GM19239 (cell line): ENCODE measurements at regions not wholly inside any gene's neighbourhood (a gene's known extent, or its start where the extent isn't known, plus 50 kb on each side); places are given as distances from the start of the nearest gene placed in this dataset.
"Not testable (repeated sequence)": the region's sequence is repeated elsewhere in the genome, so short reads cannot be mapped to it uniquely, and the experiment has no call there.

Source experiments
- DNase-seq: peaks from one replicate; pipeline ENCODE4 v3.0.0; 2011; ENCODE audit warnings: low spot score; ENCODE audit not compliant: insufficient read length
- FAIRE-seq: peaks from 2 replicates; lab custom pipeline; 2011; peaks lifted over from hg19 to GRCh38; lab: Jason Lieb, UNC

- FAIRE-seq, result no peak
- no peak for DNase-seq
These were observed 264.6 kb upstream of the THUMPD2 start for GRCh38 chr2:40043641-40044040.

- FAIRE-seq (no peak), DNase-seq (no peak)
These were observed 264.1 kb upstream of the THUMPD2 start for GRCh38 chr2:40043191-40043590.

DNA sequence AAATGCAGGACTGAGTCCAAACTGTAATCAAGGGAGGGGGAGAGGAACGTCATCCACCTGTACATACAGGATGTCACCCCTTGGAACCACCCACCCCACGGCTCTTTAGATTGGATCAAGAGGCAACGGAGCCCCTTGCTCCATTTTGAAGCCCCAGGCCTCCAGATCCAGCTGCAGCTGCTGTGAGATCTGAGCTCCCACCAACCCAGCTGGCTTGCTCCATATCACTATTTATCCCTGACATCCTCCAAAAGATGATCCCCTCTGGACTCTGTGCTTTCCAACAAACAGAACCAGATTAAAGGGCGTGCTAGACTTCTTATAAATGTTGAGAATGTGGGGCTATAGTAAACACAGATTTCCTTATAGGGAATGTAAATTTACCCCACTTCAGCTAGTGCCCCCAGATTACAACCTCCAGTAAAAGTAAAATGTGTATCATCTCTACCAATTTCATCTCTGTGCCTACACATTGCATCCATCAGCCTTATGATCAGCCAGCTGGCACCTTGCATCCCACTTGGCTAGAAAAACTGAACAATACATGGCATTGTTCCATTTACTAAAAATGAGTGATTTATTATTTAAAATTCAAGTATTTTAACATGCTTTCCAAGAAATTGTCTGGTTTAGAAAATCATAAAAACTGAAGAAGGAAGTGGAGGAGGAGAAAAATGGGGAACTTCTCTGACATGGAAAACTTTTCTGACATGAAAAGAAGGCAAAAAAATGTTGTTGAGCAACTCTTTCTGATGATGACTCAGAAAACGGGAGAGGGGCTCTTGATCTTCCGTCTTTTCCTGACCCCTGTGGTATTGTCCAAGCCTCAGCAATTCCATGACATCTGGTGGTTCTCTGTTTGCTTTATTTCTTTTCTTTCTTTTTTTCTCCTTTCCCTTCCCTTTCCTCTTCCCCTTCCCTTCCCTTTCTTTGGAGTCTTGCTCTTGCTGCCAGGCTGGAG is 262.6 kb upstream of the THUMPD2 start:
- no peak for DNase-seq

DNA sequence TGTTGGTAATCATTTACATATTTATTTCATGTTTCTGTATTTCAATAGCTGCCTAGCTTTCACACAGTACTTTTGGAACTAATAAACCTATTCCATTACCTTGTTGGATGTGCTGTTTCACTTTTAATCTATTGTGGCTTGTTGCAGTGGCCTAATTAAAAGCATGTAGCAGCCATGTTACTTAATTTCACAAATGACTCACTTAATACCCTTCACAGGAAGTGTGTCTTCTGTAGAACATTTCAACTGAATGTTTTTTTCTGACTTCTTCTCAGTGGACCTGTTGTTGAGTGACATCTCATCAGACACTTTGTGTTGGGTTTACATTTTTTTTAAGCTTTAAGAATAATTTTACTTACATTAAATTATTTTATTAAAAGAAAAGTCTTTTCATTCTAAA is 260.5 kb upstream of the THUMPD2 start:
- FAIRE-seq (no peak), DNase-seq (no peak)

More for the DNA sequence above, 262.6 kb upstream of the THUMPD2 start:
- FAIRE-seq, result no peak

- FAIRE-seq (no peak), DNase-seq (no peak)
These were observed 259.6 kb upstream of the THUMPD2 start for GRCh38 chr2:40038646-40039045.

DNA sequence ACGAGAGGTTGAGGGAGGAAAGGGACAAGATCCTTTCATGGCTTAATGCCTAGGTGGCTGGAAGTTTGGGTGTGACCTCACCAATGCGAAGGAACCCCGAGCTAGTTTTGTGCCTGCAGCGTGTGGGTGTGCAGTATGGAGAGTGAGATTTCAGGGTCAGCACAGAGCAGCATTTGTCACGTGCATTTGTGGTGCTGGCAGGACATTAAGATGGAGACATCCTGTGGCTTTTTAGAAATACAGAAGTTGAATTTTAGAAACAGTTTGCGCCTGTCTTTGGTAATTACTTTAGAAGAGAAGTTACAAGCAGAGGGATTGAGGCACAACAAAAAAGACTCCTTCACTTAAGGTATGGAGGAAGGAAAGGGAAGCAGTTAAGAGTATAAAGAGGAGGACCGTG is 258.2 kb upstream of the THUMPD2 start:
- DNase-seq (no peak), FAIRE-seq (no peak)

DNA sequence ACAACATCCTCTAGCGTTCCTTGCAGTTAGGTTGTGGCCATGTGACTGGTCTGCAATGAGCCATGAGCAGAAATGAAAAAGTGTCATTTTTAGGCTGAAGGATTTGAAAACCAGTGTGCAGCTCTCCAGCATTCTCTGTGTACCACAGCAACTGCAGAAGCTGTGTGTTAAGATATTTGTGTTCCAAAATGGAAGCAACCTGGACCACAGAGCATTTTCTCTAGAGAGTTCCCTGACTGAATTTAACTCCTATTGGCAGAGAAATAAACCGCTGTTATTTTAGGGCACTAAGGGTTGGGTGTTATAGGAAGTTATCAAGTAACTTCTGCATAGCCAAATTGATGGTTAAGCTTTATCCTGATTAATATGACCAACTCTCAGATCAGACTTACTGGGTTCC is 257.2 kb upstream of the THUMPD2 start:
- no peak for FAIRE-seq
- DNase-seq, result no peak

- DNase-seq (no peak), FAIRE-seq (no peak)
These were observed 255.7 kb upstream of the THUMPD2 start for GRCh38 chr2:40034801-40035200.

DNA sequence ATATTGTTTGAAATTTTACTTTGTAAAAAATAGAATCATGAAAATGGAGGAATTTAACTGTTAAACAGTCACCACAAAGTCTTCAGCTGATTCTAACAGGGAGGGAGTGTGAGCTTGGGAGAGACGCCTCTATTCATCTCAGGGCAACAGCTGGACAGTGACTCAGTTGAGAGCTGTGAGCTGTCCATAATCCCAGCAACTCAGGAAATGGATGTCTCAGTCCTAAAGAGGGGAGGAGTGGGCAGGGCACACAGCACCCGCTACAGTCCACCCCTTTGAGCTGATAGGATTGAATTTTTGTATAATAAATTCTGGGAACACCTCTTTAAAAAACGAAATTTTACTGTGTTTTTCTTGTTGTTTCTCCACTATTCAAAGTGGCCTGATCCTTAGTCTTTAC is 255.1 kb upstream of the THUMPD2 start:
- FAIRE-seq, result no peak
- no peak for DNase-seq

- DNase-seq (no peak), FAIRE-seq (no peak)
These were observed 254.7 kb upstream of the THUMPD2 start for GRCh38 chr2:40033781-40034180.

- DNase-seq (no peak), FAIRE-seq (no peak)
These were observed 253.7 kb upstream of the THUMPD2 start for GRCh38 chr2:40032650-40033319.

- no peak for FAIRE-seq
- DNase-seq, result no peak
These were observed 251.5 kb upstream of the THUMPD2 start for GRCh38 chr2:40030456-40030975.

DNA sequence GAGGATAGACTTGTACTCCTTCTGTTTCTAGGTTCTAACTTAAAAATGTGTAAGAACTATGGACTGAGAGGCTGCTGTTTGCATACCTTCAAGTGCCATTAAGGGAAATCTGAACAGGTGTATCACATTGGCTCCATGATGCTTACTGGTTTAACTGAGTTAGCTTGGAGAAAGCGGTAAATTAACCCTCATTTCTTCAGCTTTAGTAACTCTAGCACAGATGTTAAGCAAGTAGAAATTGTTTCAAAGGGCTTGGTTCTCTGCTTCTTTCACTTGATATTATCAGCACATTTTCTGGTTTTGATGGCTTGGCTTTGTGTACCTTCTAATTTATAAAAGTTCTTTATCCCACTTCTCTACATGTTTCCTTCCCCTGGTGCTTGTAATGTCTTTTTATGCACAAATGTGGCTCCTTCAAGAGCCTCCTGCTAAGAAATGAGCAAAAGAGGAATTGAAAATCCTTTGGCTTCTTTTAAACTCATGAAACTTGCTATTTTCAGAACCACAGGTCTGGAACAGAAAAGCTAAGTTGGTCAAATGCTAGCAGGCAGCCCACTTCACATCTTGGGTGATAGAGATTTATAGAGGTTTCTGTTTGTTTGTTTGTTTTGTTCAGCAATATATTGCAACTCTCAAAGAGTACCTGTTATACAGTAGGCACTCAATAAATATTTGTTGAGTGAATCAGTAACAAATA is 249.9 kb upstream of the THUMPD2 start:
- FAIRE-seq, result peak; percentile 8
- no peak for DNase-seq

GRCh38 chr2:40027968-40028367 is 248.9 kb upstream of the THUMPD2 start:
- DNase-seq (no peak), FAIRE-seq (no peak)

- DNase-seq, FAIRE-seq: not testable (repeated sequence)
These were observed 246.2 kb upstream of the THUMPD2 start for GRCh38 chr2:40025276-40025675.

DNA sequence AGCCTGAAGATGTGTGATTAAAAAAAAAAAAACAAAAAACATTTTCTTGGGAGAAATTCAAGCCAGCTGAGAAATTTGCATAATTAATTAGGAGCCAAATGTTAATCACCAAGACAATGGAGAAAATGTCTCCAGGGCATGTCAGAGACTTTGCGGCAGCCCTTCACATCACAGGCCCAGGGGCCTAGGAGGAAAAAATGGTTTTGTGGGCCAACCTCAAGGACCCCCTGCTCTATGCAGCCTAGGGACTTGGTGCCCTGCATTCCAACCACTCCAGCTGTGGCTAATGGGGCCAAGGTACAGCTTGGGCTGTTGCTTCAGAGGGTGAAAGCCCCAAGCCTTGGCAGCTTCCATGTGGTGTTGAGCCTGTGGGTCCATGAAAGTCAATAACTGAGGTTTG is 241.9 kb upstream of the THUMPD2 start:
- no peak for FAIRE-seq
- no peak for DNase-seq

DNA sequence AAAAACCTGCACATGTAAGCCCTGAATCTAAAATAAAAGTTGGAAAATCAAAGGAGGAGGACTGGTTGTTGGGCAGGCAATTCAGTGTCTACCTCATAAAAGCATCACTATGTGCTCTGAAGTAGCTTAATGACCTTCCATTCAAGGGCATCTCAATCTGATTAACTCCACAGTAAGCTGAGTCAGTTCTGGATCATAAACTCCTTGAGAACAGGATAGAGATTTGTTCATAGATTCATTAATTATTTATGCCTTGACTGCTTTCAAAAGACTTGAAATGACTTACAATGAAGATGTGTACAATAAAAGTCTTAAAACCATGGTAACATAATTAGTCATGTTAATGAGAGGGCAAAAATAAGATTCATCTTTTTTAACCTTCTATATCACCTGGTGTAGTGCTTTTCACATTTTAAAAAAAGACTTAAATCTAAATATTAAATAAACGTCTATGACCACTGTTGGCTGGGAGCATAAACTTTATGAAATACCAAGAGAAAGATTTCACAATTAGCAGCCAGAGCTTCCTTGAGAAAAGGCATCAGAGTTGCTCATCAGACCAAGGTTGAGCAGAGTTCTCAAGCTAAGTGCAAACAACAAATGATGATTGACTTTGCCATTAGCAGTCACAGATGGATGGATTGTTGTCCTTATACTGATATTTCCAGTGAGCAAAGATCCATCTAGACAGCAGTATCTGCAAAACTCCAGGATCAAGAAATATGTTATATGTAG is 237.3 kb upstream of the THUMPD2 start:
- FAIRE-seq (no peak), DNase-seq (no peak)

DNA sequence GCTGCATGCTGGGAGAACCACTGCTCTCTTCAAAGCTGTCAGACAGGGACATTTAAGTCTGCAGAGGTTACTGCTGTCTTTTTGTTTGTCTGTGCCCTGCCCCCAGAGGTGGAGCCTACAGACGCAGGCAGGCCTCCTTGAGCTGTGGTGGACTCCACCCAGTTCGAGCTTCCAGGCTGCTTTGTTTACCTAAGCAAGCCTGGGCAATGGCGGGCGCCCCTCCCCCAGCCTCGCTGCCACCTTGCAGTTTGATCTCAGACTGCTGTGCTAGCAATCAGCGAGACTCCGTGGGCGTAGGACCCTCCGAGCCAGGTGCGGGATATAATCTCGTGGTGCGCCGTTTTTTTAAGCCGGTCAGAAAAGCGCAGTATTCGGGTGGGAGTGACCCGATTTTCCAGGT is 234.9 kb upstream of the THUMPD2 start:
- not testable (repeated sequence) for DNase-seq, FAIRE-seq

- DNase-seq (no peak), FAIRE-seq (no peak)
These were observed 225.3 kb upstream of the THUMPD2 start for GRCh38 chr2:40004336-40004735.

GRCh38 chr2:40002339-40002738 is 223.3 kb upstream of the THUMPD2 start:
- FAIRE-seq (no peak), DNase-seq (no peak)
